MM.1S (cell line): ENCODE measurements at regions not wholly inside any gene's neighbourhood (a gene's known extent, or its start where the extent isn't known, plus 50 kb on each side); places are given as distances from the start of the nearest gene placed in this dataset.

Experiments used
- EZH2phosphoT487 ChIP-seq: fragments of 300-600 bp; sonication (generic); IDR thresholded peaks from 2 replicates; pipeline ENCODE4 v1.6.1; 2018; ENCODE audit warnings: antibody characterized with exemption, low read length
- TF ChIP-seq, protein P1 (sequence below): fragments of 300-600 bp; sonication (generic); IDR thresholded peaks from 2 replicates; pipeline ENCODE4 v1.5.1; 2016; ENCODE audit warnings: antibody characterized with exemption, low read length, mixed read lengths

GRCh38 chr3:106943071-106943470, 434.2 kb upstream of the CCDC54 start:
- TF ChIP-seq, protein P1, sequence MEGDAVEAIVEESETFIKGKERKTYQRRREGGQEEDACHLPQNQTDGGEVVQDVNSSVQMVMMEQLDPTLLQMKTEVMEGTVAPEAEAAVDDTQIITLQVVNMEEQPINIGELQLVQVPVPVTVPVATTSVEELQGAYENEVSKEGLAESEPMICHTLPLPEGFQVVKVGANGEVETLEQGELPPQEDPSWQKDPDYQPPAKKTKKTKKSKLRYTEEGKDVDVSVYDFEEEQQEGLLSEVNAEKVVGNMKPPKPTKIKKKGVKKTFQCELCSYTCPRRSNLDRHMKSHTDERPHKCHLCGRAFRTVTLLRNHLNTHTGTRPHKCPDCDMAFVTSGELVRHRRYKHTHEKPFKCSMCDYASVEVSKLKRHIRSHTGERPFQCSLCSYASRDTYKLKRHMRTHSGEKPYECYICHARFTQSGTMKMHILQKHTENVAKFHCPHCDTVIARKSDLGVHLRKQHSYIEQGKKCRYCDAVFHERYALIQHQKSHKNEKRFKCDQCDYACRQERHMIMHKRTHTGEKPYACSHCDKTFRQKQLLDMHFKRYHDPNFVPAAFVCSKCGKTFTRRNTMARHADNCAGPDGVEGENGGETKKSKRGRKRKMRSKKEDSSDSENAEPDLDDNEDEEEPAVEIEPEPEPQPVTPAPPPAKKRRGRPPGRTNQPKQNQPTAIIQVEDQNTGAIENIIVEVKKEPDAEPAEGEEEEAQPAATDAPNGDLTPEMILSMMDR, result no peak
- TF ChIP-seq EZH2phosphoT487, result no peak
